ENCODE measurements at regions not wholly inside any gene's neighbourhood (a gene's known extent, or its start where the extent isn't known, plus 50 kb on each side); places are given as distances from the start of the nearest gene placed in this dataset.
A peak's percentile ranks its signal among the peaks of the same experiment; 100 is the strongest.

- Histone ChIP-seq H3K4me1 (ENCODE audit: control insufficient read depth in 2 of 3, insufficient read depth in 2 of 3, low read depth in 1 of 3, low read length in 3 of 3) (peaks cover 0 to 8% (median 0%) of the 10 kb centered on the region in 3 donors), H3K9ac (ENCODE audit: low read length in 3 of 3) (no peak overlapping the region), H3K27me3 (ENCODE audit: control insufficient read depth, insufficient read depth, low read length) (no peaks in the 10 kb centered on the region), H3K27ac (ENCODE audit: low read depth in 2 of 2, low read length in 2 of 2) (no peak overlapping the region), H3K36me3 (ENCODE audit: control insufficient read depth in 2 of 3, insufficient read depth in 3 of 3, low read length in 3 of 3) (no peaks in the 10 kb centered on the region), H3K9me3 (ENCODE audit: control insufficient read depth in 2 of 3, insufficient read depth in 1 of 3, low read length in 3 of 3) (no peaks in the 10 kb centered on the region), H3K4me3 (ENCODE audit: low read length in 3 of 3) (no peak overlapping the region)
- peak in 1 of 5 donors; percentile 34 for DNase-seq
- FAIRE-seq, result no peak
- TF ChIP-seq CTCF (IDR thresholded peaks at IDR 0.05; ENCODE audit: borderline replicate concordance, extremely low read depth, insufficient read depth), result no peak
- intact Hi-C loops (cut with DNase I), result no loop called here
These were observed 134.5 kb downstream of the MEX3B start for GRCh38 chr15:81911022-81911971.

- DNase-seq (peak in 1 of 5 donors; percentile 39), FAIRE-seq (no peak)
- no peak for TF ChIP-seq CTCF (IDR thresholded peaks at IDR 0.05; ENCODE audit: borderline replicate concordance, extremely low read depth, insufficient read depth)
- Histone ChIP-seq H3K9ac (ENCODE audit: low read length in 3 of 3) (no peak overlapping the region), H3K27me3 (ENCODE audit: control insufficient read depth, insufficient read depth, low read length) (no peaks in the 10 kb centered on the region), H3K9me3 (ENCODE audit: control insufficient read depth in 2 of 3, insufficient read depth in 1 of 3, low read length in 3 of 3) (no peaks in the 10 kb centered on the region), H3K4me1 (ENCODE audit: control insufficient read depth in 2 of 3, insufficient read depth in 2 of 3, low read depth in 1 of 3, low read length in 3 of 3) (peaks cover 0 to 8% (median 0%) of the 10 kb centered on the region in 3 donors), H3K36me3 (ENCODE audit: control insufficient read depth in 2 of 3, insufficient read depth in 3 of 3, low read length in 3 of 3) (no peaks in the 10 kb centered on the region), H3K27ac (ENCODE audit: low read depth in 2 of 2, low read length in 2 of 2) (no peak overlapping the region), H3K4me3 (ENCODE audit: low read length in 3 of 3) (no peak overlapping the region)
- intact Hi-C loops (cut with DNase I), result no loop called here
These were observed 135.3 kb downstream of the MEX3B start for GRCh38 chr15:81910355-81911021.

GRCh38 chr15:81909011-81909358 is 136.8 kb downstream of the MEX3B start:
- FAIRE-seq, result no peak

More at GRCh38 chr15:81909011-81909358, 136.8 kb downstream of the MEX3B start:
- intact Hi-C loops (cut with DNase I), result no loop called here
- Histone ChIP-seq H3K9ac (ENCODE audit: low read length in 3 of 3) (no peak overlapping the region), H3K27me3 (ENCODE audit: control insufficient read depth, insufficient read depth, low read length) (no peaks in the 10 kb centered on the region), H3K4me3 (ENCODE audit: low read length in 3 of 3) (no peak overlapping the region), H3K9me3 (ENCODE audit: control insufficient read depth in 2 of 3, insufficient read depth in 1 of 3, low read length in 3 of 3) (no peaks in the 10 kb centered on the region), H3K4me1 (ENCODE audit: control insufficient read depth in 2 of 3, insufficient read depth in 2 of 3, low read depth in 1 of 3, low read length in 3 of 3) (peaks cover 0 to 8% (median 0%) of the 10 kb centered on the region in 3 donors), H3K27ac (ENCODE audit: low read depth in 2 of 2, low read length in 2 of 2) (no peak overlapping the region), H3K36me3 (ENCODE audit: control insufficient read depth in 2 of 3, insufficient read depth in 3 of 3, low read length in 3 of 3) (no peaks in the 10 kb centered on the region)
- no peak for TF ChIP-seq CTCF (IDR thresholded peaks at IDR 0.05; ENCODE audit: borderline replicate concordance, extremely low read depth, insufficient read depth)
- no peak for DNase-seq

Measured in kidney (tissue), 13 donors.